ENCODE measurements at regions not wholly inside any gene's neighbourhood (a gene's known extent, or its start where the extent isn't known, plus 50 kb on each side); places are given as distances from the start of the nearest gene placed in this dataset.

DNA sequence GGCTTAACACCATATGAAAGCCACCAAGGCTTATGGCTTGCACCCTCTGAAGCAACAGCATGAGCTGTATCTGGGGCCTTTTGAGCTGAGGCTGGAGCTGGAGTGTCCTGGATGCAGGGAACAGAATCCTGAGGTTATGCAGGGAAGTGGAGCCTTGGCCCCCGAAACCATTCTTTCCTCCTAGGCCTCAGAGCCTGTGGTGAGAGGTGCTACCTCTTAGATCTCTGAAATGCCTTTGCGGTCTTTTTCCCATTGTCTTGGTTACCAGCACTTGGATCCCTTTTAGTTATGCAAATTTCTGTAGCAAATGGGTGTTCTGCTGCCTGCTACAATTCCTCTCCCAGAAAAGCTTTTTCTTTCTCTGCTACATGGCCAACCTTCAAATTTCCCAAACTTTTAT lies 72.7 kb upstream of the CLPB start:
- H3K27ac ChIP-seq (replicated peaks; ENCODE audit: low read length): no peak overlapping the region

DNA sequence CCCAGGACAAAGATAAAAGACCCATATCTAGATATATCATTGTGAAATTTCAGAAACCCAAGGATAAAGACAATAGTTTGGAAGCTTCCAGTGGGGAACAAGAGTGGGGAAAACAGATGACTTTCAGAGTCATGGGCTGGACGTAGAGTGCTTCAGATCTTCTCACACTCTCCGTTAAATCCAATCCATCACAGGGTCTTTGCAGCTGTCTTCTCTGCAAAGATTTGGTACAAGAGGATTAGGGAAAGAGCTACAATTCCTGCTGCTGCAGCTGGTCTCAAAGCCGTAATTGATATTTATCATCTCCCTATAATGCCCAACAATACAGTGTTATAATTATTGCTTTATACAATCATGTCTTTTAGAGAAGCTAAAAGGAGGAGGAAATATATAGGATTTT lies 63.4 kb upstream of the CLPB start:
- no peaks in the 10 kb centered on the region for H3K27me3 ChIP-seq (ENCODE audit: control insufficient read depth in 3 of 3, insufficient read depth in 3 of 3, low read depth in 1 of 3, low read length in 3 of 3)
- H3K27ac ChIP-seq (replicated peaks; ENCODE audit: low read length): no peak overlapping the region
- DNase-seq (ENCODE audit: low spot score): no peak
- H4K91ac ChIP-seq (ENCODE audit: low read depth, low read length, poor library complexity): no peak overlapping the region
- no peak overlapping the region for H2BK12ac ChIP-seq (ENCODE audit: low read length)
- H3K79me1 ChIP-seq (ENCODE audit: low read depth, low read length): no peaks in the 10 kb centered on the region
- H3K18ac ChIP-seq (ENCODE audit: low read length): no peak overlapping the region
- no peak overlapping the region for H3K14ac ChIP-seq (ENCODE audit: low read length)
- WGBS, 2 donors (ENCODE audit: extremely low coverage in 2 of 2, insufficient read length in 2 of 2, insufficient replicate concordance in 1 of 2): no CpG with 5 or more reads among the region's 3 CpGs
- no peaks in the 10 kb centered on the region for H3K36me3 ChIP-seq (replicated peaks in 1 of 2; ENCODE audit: control insufficient read depth in 2 of 2, insufficient read depth in 2 of 2, low read length in 2 of 2)
- H4K8ac ChIP-seq (ENCODE audit: low read depth, low read length): no peak overlapping the region
- no peak overlapping the region for H3K4me3 ChIP-seq (ENCODE audit: low read length in 2 of 2)
- no peak overlapping the region for H2BK5ac ChIP-seq (ENCODE audit: low read length)
- H2AFZ ChIP-seq (ENCODE audit: low read length): no peak overlapping the region
- H3K9ac ChIP-seq (ENCODE audit: low read depth, low read length, poor library complexity): no peak overlapping the region
- H2BK15ac ChIP-seq (ENCODE audit: low read length): no peak overlapping the region
- H3K23ac ChIP-seq (ENCODE audit: low read depth, low read length, poor library complexity): no peak overlapping the region
- no peak overlapping the region for H2AK5ac ChIP-seq (ENCODE audit: low read depth, low read length)
- H3K4me2 ChIP-seq (ENCODE audit: insufficient read depth, low read length, poor library complexity, severe bottlenecking): no peak overlapping the region
- H3K4ac ChIP-seq (ENCODE audit: low read length): no peak overlapping the region
- no peaks in the 10 kb centered on the region for H3K9me3 ChIP-seq (replicated peaks in 1 of 2; ENCODE audit: control insufficient read depth in 2 of 2, insufficient read depth in 1 of 2, low read depth in 1 of 2, low read length in 2 of 2)
- H3K4me1 ChIP-seq (ENCODE audit: control insufficient read depth in 2 of 2, insufficient read depth in 1 of 2, low read depth in 1 of 2, low read length in 2 of 2): no peaks in the 10 kb centered on the region
- no peak overlapping the region for H2BK120ac ChIP-seq (ENCODE audit: low read depth, low read length)

More for the DNA sequence above, 72.7 kb upstream of the CLPB start:
- Histone ChIP-seq H3K18ac (ENCODE audit: low read length) (no peak overlapping the region), H2BK12ac (ENCODE audit: low read length) (no peak overlapping the region), H3K23ac (ENCODE audit: low read depth, low read length, poor library complexity) (no peak overlapping the region), H3K4ac (ENCODE audit: low read length) (no peak overlapping the region), H3K9me3 (replicated peaks in 1 of 2; ENCODE audit: control insufficient read depth in 2 of 2, insufficient read depth in 1 of 2, low read depth in 1 of 2, low read length in 2 of 2) (peaks cover 6 to 14% of the 10 kb centered on the region in 2 donors), H3K14ac (ENCODE audit: low read length) (no peak overlapping the region), H4K91ac (ENCODE audit: low read depth, low read length, poor library complexity) (no peak overlapping the region), H2BK120ac (ENCODE audit: low read depth, low read length) (no peak overlapping the region), H3K36me3 (replicated peaks in 1 of 2; ENCODE audit: control insufficient read depth in 2 of 2, insufficient read depth in 2 of 2, low read length in 2 of 2) (no peaks in the 10 kb centered on the region), H3K4me3 (ENCODE audit: low read length in 2 of 2) (no peak overlapping the region), H4K8ac (ENCODE audit: low read depth, low read length) (no peak overlapping the region), H3K27me3 (ENCODE audit: control insufficient read depth in 3 of 3, insufficient read depth in 3 of 3, low read depth in 1 of 3, low read length in 3 of 3) (no peaks in the 10 kb centered on the region), H3K4me1 (ENCODE audit: control insufficient read depth in 2 of 2, insufficient read depth in 1 of 2, low read depth in 1 of 2, low read length in 2 of 2) (no peaks in the 10 kb centered on the region), H3K79me1 (ENCODE audit: low read depth, low read length) (no peaks in the 10 kb centered on the region), H2AFZ (ENCODE audit: low read length) (no peak overlapping the region), H3K4me2 (ENCODE audit: insufficient read depth, low read length, poor library complexity, severe bottlenecking) (no peak overlapping the region), H3K9ac (ENCODE audit: low read depth, low read length, poor library complexity) (no peak overlapping the region), H2AK5ac (ENCODE audit: low read depth, low read length) (no peak overlapping the region), H2BK5ac (ENCODE audit: low read length) (no peak overlapping the region), H2BK15ac (ENCODE audit: low read length) (no peak overlapping the region)
- no CpG with 5 or more reads among the region's 2 CpGs for WGBS, 2 donors (ENCODE audit: extremely low coverage in 2 of 2, insufficient read length in 2 of 2, insufficient replicate concordance in 1 of 2)
- DNase-seq (ENCODE audit: low spot score): no peak

DNA sequence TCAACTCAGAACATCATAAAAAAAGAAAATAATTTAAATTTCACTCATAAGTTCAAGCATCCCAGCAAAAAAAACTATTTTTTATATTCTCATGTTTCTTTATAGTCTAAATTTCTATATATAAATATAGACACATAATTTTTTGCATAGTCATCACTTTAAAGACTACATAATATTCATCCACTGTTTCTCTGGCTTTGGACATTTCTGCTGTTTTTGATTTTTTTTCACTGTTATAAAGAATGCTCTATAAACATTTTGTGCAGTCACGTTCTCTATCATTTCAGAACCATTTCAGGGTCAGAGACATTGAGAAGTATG lies 59.7 kb upstream of the CLPB start:
- no peak overlapping the region for H3K9ac ChIP-seq (ENCODE audit: low read depth, low read length, poor library complexity)
- no peak overlapping the region for H3K18ac ChIP-seq (ENCODE audit: low read length)
- H3K14ac ChIP-seq (ENCODE audit: low read length): no peak overlapping the region
- no peak overlapping the region for H3K27ac ChIP-seq (replicated peaks; ENCODE audit: low read length)
- DNase-seq (ENCODE audit: low spot score): no peak
- no peaks in the 10 kb centered on the region for H3K36me3 ChIP-seq (replicated peaks in 1 of 2; ENCODE audit: control insufficient read depth in 2 of 2, insufficient read depth in 2 of 2, low read length in 2 of 2)
- no peaks in the 10 kb centered on the region for H3K79me1 ChIP-seq (ENCODE audit: low read depth, low read length)
- H2BK5ac ChIP-seq (ENCODE audit: low read length): no peak overlapping the region
- no peak overlapping the region for H2BK120ac ChIP-seq (ENCODE audit: low read depth, low read length)
- H3K9me3 ChIP-seq (replicated peaks in 1 of 2; ENCODE audit: control insufficient read depth in 2 of 2, insufficient read depth in 1 of 2, low read depth in 1 of 2, low read length in 2 of 2): no peaks in the 10 kb centered on the region
- no peak overlapping the region for H3K4me3 ChIP-seq (ENCODE audit: low read length in 2 of 2)
- H2BK15ac ChIP-seq (ENCODE audit: low read length): no peak overlapping the region
- no peak overlapping the region for H2AK5ac ChIP-seq (ENCODE audit: low read depth, low read length)
- H3K4me1 ChIP-seq (ENCODE audit: control insufficient read depth in 2 of 2, insufficient read depth in 1 of 2, low read depth in 1 of 2, low read length in 2 of 2): peaks cover 0 to 3% of the 10 kb centered on the region in 2 donors
- WGBS, 2 donors (ENCODE audit: extremely low coverage in 2 of 2, insufficient read length in 2 of 2, insufficient replicate concordance in 1 of 2): no CpG with 5 or more reads among the region's 1 CpG
- H2AFZ ChIP-seq (ENCODE audit: low read length): no peak overlapping the region
- H3K4me2 ChIP-seq (ENCODE audit: insufficient read depth, low read length, poor library complexity, severe bottlenecking): no peak overlapping the region
- no peak overlapping the region for H4K8ac ChIP-seq (ENCODE audit: low read depth, low read length)
- H4K91ac ChIP-seq (ENCODE audit: low read depth, low read length, poor library complexity): no peak overlapping the region
- no peak overlapping the region for H2BK12ac ChIP-seq (ENCODE audit: low read length)
- H3K4ac ChIP-seq (ENCODE audit: low read length): no peak overlapping the region
- peaks cover 0 to 1% (median 0%) of the 10 kb centered on the region in 3 experiments for H3K27me3 ChIP-seq (ENCODE audit: control insufficient read depth in 3 of 3, insufficient read depth in 3 of 3, low read depth in 1 of 3, low read length in 3 of 3)
- H3K23ac ChIP-seq (ENCODE audit: low read depth, low read length, poor library complexity): no peak overlapping the region

DNA sequence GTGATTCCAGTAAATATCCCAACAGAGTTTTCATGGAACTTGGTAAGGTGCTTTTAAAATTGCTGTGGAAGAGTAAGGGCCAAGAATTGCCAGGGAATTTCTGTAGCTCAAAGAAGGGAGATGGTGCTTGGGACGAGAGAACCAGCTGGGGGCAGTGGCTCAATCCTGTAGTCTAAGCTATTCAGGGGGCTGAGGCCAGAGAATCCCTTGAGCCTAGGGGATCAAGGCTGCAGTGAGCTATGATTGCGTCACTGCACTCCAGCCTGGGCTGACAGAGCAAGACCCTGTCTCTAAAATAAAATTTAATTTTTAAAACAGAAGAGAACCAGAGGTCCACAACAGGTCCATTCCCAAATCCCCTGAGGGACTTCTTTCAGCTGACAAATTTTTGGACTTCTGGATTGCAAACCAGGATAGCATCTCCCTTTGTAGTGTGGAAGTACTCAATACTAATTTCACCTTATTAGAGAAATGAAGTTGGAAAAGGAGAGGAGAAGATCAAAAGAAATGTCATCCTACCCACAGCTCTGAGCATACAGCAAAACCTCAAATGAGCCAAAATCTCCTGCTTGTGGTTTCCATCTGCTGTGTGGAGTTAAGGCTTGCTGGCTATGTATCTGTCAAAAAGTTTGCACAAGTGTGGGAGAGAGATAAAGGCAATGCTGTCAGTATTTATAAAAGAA lies 59.2 kb upstream of the CLPB start:
- Histone ChIP-seq H3K14ac (ENCODE audit: low read length) (no peak overlapping the region), H2AK5ac (ENCODE audit: low read depth, low read length) (no peak overlapping the region), H4K91ac (ENCODE audit: low read depth, low read length, poor library complexity) (no peak overlapping the region), H3K4me3 (ENCODE audit: low read length in 2 of 2) (no peak overlapping the region), H3K27me3 (ENCODE audit: control insufficient read depth in 3 of 3, insufficient read depth in 3 of 3, low read depth in 1 of 3, low read length in 3 of 3) (peaks cover 0 to 5% (median 0%) of the 10 kb centered on the region in 3 experiments), H2AFZ (ENCODE audit: low read length) (no peak overlapping the region), H3K23ac (ENCODE audit: low read depth, low read length, poor library complexity) (no peak overlapping the region), H3K4ac (ENCODE audit: low read length) (no peak overlapping the region), H3K4me2 (ENCODE audit: insufficient read depth, low read length, poor library complexity, severe bottlenecking) (no peak overlapping the region), H2BK12ac (ENCODE audit: low read length) (no peak overlapping the region), H3K4me1 (ENCODE audit: control insufficient read depth in 2 of 2, insufficient read depth in 1 of 2, low read depth in 1 of 2, low read length in 2 of 2) (peaks cover 0 to 3% of the 10 kb centered on the region in 2 donors), H3K27ac (replicated peaks; ENCODE audit: low read length) (no peak overlapping the region), H2BK120ac (ENCODE audit: low read depth, low read length) (no peak overlapping the region), H3K79me1 (ENCODE audit: low read depth, low read length) (no peaks in the 10 kb centered on the region), H2BK15ac (ENCODE audit: low read length) (no peak overlapping the region), H3K36me3 (replicated peaks in 1 of 2; ENCODE audit: control insufficient read depth in 2 of 2, insufficient read depth in 2 of 2, low read length in 2 of 2) (no peaks in the 10 kb centered on the region), H3K18ac (ENCODE audit: low read length) (no peak overlapping the region), H2BK5ac (ENCODE audit: low read length) (no peak overlapping the region), H4K8ac (ENCODE audit: low read depth, low read length) (no peak overlapping the region), H3K9ac (ENCODE audit: low read depth, low read length, poor library complexity) (no peak overlapping the region), H3K9me3 (replicated peaks in 1 of 2; ENCODE audit: control insufficient read depth in 2 of 2, insufficient read depth in 1 of 2, low read depth in 1 of 2, low read length in 2 of 2) (no peaks in the 10 kb centered on the region)
- no peak for DNase-seq (ENCODE audit: low spot score)
- WGBS, 2 donors (ENCODE audit: extremely low coverage in 2 of 2, insufficient read length in 2 of 2, insufficient replicate concordance in 1 of 2): no CpG with 5 or more reads among the region's 2 CpGs
